ENCODE measurements at regions not wholly inside any gene's neighbourhood (a gene's known extent, or its start where the extent isn't known, plus 50 kb on each side); places are given as distances from the start of the nearest gene placed in this dataset.

DNA sequence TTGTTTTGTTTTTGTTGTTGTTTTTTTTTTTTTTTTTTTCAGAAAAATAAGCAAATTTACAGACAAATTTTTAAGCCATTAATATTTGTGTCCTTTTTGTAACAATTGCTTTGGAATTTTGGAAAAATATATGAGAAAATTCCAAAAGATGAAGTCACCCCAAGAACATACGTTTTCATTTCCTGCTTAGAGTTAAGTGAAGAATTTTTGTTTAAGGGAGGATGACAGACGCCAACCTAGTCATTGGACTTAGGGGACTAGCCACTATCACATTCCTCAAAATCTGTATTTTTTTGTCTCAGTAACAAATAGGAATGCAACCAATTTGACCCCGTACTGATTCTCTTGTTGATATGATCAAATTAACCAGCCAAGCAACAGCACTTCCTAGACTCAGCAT, 433.9 kb upstream of the SLC30A5 start:
- no peak for TF ChIP-seq TAF1 (IDR thresholded peaks at IDR 0.05; ENCODE audit: borderline replicate concordance, insufficient read depth, low read length)
- TF ChIP-seq, protein P1, sequence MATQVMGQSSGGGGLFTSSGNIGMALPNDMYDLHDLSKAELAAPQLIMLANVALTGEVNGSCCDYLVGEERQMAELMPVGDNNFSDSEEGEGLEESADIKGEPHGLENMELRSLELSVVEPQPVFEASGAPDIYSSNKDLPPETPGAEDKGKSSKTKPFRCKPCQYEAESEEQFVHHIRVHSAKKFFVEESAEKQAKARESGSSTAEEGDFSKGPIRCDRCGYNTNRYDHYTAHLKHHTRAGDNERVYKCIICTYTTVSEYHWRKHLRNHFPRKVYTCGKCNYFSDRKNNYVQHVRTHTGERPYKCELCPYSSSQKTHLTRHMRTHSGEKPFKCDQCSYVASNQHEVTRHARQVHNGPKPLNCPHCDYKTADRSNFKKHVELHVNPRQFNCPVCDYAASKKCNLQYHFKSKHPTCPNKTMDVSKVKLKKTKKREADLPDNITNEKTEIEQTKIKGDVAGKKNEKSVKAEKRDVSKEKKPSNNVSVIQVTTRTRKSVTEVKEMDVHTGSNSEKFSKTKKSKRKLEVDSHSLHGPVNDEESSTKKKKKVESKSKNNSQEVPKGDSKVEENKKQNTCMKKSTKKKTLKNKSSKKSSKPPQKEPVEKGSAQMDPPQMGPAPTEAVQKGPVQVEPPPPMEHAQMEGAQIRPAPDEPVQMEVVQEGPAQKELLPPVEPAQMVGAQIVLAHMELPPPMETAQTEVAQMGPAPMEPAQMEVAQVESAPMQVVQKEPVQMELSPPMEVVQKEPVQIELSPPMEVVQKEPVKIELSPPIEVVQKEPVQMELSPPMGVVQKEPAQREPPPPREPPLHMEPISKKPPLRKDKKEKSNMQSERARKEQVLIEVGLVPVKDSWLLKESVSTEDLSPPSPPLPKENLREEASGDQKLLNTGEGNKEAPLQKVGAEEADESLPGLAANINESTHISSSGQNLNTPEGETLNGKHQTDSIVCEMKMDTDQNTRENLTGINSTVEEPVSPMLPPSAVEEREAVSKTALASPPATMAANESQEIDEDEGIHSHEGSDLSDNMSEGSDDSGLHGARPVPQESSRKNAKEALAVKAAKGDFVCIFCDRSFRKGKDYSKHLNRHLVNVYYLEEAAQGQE (IDR thresholded peaks at IDR 0.05; ENCODE audit: insufficient read depth in 1 of 2, low read depth in 2 of 2, low read length in 2 of 2), result no peak
- no peak for TF ChIP-seq POLR2AphosphoS5 (IDR thresholded peaks at IDR 0.05; ENCODE audit: low read depth, low read length)

Data from PFSK-1 (cell line).